Fibroblast of lung (primary cell): ENCODE measurements at regions not wholly inside any gene's neighbourhood (a gene's known extent, or its start where the extent isn't known, plus 50 kb on each side); places are given as distances from the start of the nearest gene placed in this dataset.

Experiments
- EZH2 ChIP-seq: IDR thresholded peaks from 2 replicates; pipeline ENCODE4 v1.5.1; 2012; ENCODE audit warnings: low read length, control low read depth, mild to moderate bottlenecking; ENCODE audit errors: missing control alignments
- TF ChIP-seq, protein P1 (sequence below), 2 donors: IDR thresholded peaks in 1 of 2; conservative IDR thresholded peaks in 1 of 2; 1 replicate in 1 of 2; 2 replicates in 1 of 2; pipeline ENCODE4 v1.5.1; 2011 to 2012; ENCODE audit warnings: low read length in 2 of 2, control low read depth in 1 of 2, inconsistent platforms in 1 of 2, low read depth in 1 of 2, mild to moderate bottlenecking in 1 of 2

DNA sequence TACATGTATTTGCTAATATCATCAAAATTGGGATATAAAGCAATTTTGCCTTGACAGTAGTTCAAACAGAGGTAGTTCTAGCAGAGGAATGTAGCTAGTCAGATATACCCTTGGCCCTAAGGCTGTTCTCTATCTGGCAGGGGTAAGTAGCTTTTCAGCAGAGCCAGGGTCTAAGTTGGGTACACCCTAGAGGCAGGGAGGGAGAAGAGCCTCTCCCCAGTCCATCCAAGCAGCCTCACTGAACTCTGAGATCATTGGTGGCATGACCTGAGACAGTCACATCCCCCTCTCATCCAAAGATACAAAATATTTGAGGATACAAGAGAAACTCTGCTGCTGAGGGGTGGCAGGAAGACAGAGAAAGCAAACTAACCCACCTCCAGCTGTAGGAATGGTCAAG, 343.7 kb downstream of the DHX15 start:
- TF ChIP-seq, protein P1, sequence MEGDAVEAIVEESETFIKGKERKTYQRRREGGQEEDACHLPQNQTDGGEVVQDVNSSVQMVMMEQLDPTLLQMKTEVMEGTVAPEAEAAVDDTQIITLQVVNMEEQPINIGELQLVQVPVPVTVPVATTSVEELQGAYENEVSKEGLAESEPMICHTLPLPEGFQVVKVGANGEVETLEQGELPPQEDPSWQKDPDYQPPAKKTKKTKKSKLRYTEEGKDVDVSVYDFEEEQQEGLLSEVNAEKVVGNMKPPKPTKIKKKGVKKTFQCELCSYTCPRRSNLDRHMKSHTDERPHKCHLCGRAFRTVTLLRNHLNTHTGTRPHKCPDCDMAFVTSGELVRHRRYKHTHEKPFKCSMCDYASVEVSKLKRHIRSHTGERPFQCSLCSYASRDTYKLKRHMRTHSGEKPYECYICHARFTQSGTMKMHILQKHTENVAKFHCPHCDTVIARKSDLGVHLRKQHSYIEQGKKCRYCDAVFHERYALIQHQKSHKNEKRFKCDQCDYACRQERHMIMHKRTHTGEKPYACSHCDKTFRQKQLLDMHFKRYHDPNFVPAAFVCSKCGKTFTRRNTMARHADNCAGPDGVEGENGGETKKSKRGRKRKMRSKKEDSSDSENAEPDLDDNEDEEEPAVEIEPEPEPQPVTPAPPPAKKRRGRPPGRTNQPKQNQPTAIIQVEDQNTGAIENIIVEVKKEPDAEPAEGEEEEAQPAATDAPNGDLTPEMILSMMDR (conservative IDR thresholded peaks at IDR 0.05 in 1 of 2, IDR thresholded peaks at IDR 0.05 in 1 of 2; ENCODE audit: low read depth in 1 of 2, low read length in 2 of 2): no peak
- TF ChIP-seq EZH2: no peak
